Hematopoietic multipotent progenitor cell treated with erythropoietin and hydrocortisone succinate and interleukin-3 and kit ligand, for 6 days (in vitro differentiated cells): ENCODE measurements at regions not wholly inside any gene's neighbourhood (a gene's known extent, or its start where the extent isn't known, plus 50 kb on each side); places are given as distances from the start of the nearest gene placed in this dataset.
"Not testable (repeated sequence)": the region's sequence is repeated elsewhere in the genome, so short reads cannot be mapped to it uniquely, and the experiment has no call there.

Experiments
- DNase-seq: peaks from one replicate; pipeline ENCODE4 v3.0.0-alpha.2; 2015

DNA sequence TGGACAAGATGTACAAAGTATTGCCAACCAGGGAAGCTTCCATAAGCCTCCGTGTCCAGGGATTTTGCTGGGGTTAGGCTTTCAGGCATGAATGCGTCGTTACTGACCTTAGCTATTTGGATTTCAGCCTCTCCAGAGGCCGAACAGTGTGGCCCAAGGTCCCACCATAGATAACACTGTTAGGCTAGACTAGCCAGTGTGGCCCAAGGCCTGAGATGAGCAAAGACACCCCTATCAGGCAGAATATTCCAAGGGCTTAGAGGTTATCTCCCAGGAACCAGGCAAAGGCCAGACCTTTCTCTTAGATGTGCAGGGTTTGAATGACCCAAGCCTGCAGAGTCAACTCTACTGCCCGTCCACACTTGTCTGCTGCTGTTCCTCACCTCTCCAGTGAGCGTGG lies 131.7 kb upstream of the NDUFV2 start:
- DNase-seq: no peak

DNA sequence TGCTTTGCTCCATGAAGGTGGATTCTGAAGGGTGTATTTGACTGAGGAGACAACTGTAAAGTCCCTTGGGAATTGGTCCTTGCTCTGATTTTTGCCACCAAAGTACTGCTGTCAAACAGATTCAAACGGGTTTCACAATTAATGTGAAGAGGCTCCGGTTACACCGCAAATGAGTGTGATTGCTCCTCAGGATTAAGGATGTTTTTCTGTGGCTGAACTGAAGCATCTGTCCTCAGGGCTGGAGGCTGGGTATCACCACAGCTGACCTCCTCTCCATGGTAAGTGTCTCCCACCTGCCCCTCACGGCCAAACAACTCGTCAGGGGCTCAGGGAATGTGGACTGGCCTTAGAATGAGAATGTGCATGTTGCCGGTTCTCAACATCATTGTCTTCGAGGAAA lies 130.4 kb upstream of the NDUFV2 start:
- no peak for DNase-seq

DNA sequence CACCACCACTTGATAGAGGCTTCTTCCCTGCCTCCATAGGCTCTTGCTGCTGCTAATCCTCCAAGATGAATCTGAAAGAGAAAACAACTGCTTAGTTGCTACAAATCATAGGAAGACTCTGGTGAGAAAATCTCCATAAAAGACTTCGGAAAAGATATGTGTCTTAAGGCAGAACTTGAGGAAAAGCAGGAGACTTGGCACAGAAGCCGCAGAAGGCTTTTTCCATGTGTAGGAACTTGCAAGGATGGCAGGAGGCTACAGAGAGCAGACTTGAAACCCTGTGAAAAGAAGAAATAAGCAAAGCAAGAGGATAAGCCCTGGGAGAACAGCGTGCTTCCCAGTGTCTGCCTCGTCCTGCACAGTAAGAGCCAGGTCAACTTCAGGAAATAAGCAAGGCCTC lies 128.2 kb upstream of the NDUFV2 start:
- DNase-seq: no peak

DNA sequence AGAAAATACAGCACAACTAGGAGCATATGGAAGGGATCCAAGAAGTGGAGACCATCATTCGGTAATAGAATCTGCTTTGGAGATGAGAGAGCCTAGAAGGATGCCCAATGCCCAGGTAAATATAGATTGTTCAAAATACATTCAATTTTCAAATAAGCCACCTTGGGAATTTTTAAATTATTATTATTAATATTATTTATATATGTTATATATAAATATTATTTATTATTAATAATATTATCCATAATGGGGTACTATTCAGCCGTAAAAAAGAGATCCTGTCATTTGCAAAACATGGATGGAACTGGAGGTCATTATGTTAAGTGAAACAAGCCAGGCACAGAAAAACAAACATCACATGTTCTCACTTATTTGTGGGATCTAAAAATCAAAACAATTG lies 127.8 kb upstream of the NDUFV2 start:
- DNase-seq: no peak

DNA sequence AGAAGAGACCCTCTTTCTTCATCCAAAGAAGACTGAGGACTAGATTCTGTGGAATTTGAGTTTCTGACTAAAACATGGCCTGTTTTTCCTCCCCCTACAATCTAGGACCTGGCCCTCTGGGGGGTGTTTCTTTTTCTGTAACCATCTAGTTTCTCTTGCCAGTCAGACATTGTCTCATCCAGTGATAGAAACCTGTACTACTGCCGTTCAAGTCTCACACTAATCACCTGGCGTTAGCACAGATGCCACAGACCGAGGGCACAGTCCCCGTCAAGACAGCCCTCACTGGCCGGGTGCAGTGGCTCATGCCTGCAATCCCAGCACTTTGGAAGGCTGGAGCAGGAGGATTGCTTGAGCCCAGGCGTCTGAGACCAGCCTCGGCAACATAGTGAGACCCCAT lies 126.9 kb upstream of the NDUFV2 start:
- no peak for DNase-seq

DNA sequence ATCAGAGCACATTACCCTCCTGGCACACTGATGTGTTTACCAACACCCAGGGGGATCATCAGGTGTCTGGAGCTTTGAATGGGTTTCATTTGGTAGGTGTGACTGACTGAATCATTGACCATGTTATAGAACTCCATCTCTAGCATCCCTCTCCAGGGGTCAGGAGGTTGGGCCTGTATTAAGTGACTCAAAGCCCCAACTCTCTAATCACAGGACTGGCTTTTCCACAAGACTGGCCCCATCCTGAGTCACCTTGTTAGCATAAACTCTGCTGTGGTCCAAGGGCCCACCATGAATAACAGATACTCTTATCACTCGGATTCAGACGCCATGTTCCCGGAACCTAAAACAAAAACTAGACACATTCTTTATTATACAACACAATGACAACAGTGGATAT lies 125.9 kb upstream of the NDUFV2 start:
- DNase-seq: no peak

DNA sequence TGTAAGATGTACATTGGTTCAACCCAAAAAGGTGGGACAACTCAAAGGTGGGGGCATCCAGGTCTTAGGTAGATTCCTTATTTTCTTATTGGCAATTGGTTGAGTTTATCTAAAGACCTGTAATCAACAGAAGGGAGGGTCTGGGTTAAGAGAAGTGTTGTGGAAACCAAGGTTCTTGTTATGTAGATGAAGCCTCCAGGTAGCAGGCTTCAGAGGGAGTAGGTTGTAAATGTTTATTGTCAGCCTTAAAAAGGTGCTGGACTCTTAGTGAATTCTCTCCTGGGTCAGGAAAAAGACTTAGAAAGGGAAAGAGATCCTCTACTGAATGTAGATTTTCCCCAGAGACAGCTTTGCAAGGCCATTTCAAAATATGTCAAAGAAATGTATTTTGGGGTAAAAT lies 125.3 kb upstream of the NDUFV2 start:
- DNase-seq: no peak

DNA sequence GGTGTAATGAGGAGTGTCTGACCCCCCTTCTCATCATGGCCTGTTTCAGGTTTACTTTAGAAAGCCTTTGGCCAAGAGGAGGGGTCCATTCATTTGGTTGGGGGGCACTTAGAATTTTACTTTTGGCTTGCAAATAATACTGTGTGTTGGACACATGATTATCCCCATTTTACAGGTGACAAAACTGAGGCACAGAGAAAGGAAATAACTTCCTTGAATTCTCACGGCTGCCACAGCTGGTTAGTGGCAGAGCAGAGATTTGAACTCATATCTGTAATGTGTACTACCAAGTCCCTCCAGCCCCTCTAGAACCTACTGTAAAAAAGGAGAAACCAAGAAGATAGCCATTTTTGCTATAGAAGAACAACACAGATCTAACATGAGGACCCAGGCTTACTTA lies 124.8 kb upstream of the NDUFV2 start:
- DNase-seq: no peak

DNA sequence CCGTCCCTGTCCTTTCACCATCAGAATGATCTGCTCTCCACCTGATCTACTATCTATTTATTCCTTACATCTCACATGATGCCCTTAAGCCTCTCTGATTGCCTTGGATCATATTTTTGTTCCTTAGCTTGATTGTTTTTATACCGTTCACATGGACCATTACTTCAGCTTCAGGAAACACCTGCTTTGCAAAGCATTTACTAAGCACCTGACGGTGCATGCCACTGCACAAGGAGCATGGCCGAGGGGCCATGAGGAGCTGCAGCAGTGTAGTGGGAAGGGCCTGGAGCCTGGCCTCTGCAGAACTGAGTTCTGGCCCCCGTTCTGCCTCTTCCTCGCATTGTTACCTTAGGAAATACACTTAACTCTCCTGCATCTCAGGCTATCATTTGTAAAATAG lies 124.1 kb upstream of the NDUFV2 start:
- DNase-seq: no peak

DNA sequence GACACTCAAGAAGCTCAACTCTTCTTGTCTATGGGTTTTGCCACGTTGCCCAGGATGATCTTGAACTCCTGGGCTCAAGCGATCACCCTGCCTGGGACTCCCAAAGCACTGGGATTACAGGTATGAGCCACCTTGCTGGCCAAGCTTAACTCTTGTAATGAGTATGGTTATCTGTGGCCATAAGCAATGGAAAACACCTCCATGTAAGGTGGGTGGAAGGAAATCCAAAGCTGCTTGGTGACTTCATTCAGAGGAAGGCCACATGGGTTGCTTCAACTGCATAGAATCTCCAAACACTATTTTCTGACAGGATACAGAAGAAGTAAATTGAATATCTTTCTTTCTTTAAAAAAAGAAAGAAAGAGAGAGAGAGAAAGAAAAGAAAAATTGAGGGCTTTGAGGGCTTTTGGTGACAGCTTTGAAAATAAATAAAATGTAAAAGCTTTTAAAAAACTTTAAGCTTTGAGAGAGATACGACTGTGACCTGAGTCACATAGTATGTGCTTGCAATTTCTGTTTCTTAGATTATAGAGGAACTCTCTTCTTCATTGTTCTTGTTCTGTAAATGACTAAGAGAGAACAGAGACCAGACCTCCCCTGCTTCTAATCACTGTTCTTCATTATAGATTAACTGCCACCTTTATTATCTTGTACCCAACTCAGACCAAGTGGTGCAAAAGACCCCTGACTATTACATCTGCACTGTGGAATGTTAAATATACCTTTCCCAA lies 123.1 kb upstream of the NDUFV2 start:
- DNase-seq: no peak

DNA sequence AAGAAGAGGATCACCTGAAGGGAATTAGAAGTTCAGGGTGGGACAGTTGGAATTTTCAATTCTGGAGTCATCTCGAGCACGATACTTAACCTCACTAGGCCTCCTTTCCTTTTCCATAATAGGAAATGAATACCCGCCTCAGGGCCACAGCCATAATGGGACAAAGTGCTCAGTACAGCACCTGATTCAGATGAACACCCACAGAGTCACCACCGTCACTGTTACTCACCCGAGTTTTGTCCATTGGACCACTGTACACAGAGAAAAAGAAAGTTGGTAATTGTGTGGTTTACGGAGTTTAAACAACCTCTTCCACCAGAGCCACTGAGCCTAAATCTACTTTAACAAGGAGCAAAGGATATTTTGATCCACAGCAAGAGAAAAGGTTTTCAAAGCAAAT lies 122.0 kb upstream of the NDUFV2 start:
- DNase-seq: no peak

DNA sequence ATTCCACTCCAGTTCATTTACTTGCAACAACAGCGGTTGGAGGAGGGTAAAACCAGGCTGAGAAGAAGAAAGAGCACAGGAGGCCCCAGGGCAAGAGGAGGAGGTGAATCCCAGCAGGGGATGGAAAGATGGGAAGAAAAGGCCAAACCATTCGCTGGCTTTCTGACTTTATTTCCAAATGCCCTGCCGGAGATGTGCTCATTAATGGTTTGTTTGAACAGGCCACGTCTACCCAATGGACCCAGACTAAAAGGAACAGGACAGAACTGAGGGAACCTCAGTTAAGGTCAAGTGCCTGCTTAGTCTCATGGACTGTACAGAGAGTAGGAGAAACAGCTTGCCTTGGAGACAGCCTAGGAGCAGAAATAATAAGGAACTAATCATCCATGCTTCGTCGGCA lies 121.6 kb upstream of the NDUFV2 start:
- no peak for DNase-seq

DNA sequence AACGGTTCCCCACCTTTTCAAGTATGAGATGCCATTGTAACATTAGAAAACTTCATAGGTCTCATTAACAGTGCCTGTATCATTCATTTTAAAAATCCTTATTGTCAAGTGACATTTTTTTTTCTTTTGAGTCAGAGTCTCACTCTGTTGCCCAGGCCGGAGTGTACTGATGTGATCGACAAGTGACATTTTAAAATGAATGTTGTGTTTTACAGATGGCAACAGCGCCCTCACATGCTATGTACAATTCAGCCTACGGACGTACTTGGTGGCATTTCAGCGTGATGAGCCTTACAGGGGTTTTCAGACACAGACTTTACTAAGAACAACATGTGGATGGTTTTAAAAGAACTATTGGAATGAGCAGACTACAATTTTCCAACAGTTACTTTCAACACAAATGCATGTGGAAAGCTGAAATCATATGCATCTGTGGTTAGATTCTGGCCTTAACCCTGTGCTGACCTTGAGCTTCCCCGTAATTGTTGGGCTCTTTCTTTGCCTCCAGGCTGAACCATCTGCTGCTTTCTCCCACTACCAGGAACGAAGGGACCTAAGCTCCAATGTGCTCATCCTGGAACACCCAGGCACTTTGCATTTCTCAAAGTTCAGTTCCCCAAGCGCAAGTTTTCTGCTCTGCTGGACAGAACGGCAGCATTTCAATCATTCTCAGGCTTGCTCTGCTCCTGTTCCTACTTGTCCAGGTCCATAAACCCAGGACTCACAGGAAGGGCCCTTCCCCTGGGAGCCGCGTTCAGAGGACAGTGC lies 119.9 kb upstream of the NDUFV2 start:
- DNase-seq: peak; percentile 78

DNA sequence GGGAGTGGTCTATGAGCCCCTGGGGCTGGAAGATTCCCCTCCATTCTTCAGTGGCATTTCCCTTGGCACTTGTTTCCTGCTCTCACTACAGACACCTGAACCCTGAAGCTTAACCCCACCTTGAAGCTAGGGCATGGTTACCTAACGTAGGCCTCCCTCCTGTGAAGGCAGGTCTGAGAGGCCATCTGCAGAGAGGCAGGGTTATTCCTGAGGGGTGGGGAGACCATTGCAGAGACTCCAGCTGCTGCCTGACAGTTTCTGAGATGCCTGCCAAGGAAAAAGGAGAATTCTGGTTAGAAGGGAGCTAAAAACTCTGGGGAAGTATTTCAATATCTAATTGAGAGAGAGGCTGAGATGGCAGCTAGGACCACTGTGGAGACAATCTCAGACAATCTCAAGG lies 119.3 kb upstream of the NDUFV2 start:
- DNase-seq: no peak

DNA sequence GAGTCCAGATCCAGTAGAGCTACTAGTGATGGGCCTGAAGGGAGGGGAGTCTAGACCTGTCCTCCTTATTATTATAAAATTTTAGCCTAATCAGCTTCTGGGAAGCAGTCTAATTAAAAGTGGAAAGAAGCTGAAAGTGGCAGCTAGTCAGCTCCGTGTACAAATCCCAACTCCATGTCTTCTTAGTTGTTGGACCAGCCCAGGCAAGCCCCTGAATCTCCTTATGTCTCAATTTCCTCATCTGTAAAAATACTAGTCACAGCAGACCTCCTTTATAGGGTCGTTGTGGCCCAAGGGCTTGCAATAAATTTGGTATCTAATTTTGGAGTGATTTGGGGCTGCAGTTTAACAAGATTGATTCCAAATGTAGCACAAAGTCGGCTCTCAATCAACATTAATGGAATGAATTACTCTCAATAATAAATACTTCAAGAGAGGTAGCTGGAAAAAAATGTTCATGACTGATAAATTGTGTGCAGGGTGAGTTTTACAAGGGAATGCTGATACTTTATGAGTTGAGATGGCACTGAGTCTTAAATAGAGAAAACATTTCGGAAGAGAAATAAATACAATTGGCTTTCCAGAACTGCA lies 118.3 kb upstream of the NDUFV2 start:
- no peak for DNase-seq

DNA sequence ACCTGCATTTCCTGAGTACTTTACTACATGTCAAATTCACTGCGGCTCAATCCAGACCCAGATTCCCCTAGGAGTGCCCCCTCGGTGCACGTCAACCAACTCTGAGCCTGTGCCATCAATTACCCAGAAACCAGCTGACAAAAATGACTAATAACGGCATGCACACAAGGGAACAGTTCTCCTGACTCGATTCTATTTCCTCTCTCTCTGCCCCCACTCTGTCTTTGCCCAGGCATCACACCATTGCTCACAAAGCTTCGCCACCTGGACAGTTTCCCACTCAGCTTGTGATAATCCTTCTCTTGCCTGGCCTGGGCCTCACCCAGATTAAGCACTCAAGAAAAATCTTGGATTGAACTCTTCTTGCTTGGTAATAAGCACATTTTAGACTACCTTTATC lies 115.3 kb upstream of the NDUFV2 start:
- no peak for DNase-seq

DNA sequence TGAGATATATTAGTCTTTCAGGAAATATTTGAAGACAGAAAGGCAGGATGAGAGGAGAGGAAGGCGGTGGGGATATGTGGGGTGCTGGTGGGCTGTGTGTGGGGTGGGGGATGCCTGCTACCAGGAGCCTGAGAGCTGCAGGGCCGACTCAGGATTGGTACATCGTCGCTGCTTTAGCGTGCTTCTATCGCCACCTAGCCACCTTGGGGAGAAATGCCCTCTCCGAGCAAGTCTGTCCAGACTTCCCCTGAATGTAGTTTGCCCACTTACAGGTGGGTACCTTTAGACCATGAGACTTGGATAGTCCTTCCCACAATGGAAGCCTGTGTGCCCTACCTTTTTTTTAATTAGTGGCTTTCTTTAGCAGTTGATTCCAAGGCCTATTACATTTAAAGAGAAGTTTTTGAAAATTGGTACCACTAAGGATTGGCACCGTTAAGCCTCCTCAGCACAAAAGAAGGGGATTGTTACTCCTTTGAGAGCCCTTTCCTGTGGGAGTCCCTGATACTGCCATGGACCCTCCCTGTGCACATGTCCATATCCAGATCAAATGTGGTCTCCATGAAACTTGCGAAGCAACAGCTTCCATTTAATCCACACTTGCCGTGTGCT lies 114.1 kb upstream of the NDUFV2 start:
- peak; percentile 87 for DNase-seq

DNA sequence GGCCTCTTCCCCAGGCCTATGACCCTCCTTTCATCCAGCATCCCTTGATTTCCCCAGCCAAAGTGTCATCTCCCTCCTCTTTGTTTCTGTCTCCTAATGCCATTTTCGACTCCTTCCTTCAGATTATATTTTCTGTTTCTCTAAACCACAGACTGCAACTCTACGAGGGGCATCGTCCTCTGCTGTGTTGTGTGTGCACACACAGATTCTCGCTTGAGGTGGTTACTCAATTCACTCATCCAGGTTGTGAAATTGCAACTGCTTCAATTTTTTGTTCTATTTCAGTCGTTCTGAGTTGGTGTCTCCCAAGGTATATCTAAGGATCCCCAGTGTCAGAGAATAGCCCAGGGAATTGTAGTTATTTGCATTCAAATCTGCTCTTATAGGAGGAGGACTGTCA lies 113.5 kb upstream of the NDUFV2 start:
- DNase-seq: peak; percentile 53

DNA sequence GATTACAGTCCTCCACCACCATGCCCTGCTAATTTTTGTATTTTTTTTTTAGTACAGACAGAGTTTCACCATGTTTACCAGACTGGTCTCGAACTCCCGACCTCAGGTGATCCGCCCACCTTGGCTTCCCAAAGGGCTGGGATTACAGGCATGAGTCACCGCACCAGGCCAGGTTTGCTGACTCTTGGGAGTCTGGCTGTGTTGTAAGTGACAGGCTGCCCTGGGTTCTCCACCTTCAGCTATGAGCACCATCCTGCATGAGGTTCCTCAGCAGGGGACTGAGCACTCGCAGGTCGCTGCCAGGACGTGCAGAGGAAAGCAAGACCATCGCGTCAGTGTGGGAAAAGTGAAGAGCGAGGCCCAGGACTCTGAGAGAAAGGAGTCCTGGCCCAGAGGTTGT lies 112.6 kb upstream of the NDUFV2 start:
- no peak for DNase-seq

DNA sequence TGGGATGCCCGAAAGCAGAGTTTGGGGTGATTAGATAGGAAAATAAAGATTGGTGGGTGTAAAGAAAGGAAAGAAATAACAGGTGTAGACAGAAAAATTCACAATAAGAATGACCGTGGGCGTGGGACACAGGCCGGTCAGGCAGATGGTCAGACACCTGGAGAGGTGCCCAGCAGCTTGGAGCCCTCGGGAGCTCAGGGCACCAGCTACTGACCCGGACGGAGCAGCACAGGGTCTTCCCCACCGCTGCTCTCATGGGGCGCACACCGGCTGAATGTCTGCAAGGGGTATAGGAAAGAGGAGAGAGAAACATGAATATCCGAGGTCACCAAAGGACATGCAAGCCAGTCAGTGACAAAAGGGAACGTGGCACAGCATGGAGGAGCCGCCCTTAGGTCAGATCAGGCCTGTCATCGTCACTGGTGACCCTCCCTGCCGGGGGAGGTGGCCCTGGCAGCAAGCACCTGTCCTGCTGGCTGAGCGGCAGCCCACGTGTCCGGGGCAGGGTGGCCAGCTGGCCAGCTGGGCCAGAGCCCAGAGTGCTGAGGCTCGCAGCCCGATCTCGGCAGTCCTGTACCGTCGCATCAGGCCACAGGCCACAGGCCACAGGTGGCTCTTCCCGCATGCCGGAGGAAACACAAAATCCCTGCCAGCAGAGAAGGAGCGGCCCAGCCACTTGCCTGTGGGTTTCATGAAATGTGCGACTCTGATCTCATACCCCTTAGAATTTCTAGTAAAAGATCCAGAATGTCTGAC lies 112.0 kb upstream of the NDUFV2 start:
- DNase-seq: no peak

DNA sequence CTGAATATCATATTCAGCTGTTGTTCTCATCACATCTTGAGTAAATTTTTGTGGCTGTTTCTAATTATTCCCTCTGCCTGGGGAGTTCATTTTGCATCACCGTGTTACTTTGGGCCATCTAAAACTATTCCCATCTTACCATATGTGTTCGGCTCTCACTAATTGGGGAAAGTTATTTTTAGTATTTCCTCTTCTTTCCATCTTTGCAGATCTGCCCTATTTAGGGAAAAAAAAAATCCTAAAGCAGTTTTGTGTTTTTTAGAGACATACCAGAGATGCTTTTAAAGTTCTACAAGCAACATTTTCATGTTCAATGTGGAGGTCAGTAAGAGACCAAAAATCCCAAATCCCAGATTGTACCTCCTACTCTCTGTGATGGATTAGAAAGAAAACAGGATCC lies 111.3 kb upstream of the NDUFV2 start:
- DNase-seq: no peak

DNA sequence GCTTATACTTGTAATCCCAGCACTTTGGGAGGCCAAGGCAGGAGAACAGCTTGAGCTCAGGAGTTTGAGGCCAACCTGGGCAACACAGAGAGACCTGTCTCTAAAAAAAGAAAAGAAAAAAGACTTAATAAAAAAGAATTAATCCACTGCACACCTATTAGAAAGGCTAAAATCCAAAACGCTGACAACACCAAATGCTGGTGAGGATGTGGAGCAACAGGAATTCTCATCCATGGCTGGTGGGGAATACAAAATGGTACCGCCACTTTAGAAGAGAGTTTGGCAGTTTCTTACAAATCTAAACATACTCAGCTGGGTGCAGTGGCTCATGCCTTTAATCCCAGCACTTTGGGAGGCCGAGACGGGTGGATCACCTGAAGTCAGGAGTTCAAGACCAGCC lies 110.0 kb upstream of the NDUFV2 start:
- not testable (repeated sequence) for DNase-seq

DNA sequence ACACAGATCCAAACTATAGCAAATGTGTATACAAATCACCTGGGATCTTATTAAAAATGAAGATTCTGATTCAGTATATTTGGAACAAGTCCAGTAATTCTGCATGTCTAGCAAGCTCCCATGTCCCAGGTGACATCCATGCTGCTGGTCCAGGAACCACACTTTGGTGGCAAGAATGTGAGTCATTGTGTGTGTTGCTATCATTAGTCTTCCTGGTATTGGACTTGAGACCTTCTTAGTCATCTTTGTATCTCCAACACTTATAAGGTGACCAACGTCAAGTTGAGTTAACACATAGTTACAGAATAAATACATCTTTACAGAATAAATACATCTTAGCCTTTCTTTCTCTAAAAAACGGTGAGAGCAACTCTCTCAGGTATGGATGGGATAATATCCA lies 107.9 kb upstream of the NDUFV2 start:
- DNase-seq: no peak
